ENCODE measurements at regions not wholly inside any gene's neighbourhood (a gene's known extent, or its start where the extent isn't known, plus 50 kb on each side); places are given as distances from the start of the nearest gene placed in this dataset.

DNA sequence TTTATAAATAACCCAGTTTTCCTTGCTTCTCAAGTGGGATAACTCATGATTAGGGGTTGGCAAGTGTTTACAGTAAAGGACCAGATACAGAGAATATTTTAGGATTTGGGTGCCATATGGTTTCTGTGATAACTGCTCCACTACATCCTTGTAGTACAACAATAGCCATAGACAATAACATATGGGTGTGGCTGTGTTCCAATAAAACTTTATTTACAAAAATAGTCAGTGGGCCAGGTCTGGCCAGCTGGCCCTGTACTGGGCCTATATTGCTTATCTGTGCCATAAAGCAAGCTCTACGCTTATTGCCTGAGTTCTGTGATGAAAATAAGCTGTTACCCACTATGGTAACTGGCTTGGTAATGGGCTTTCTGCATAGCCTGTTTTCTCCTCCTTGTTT, 386.5 kb upstream of the RBFOX1 start:
- no peaks in the 10 kb centered on the region for H3K4me1 ChIP-seq (ENCODE audit: control insufficient read depth in 1 of 2, low read depth in 2 of 2)
- H3K9me3 ChIP-seq = no peaks in the 10 kb centered on the region
- no peaks in the 10 kb centered on the region for H3K36me3 ChIP-seq
- TF ChIP-seq, protein P1, sequence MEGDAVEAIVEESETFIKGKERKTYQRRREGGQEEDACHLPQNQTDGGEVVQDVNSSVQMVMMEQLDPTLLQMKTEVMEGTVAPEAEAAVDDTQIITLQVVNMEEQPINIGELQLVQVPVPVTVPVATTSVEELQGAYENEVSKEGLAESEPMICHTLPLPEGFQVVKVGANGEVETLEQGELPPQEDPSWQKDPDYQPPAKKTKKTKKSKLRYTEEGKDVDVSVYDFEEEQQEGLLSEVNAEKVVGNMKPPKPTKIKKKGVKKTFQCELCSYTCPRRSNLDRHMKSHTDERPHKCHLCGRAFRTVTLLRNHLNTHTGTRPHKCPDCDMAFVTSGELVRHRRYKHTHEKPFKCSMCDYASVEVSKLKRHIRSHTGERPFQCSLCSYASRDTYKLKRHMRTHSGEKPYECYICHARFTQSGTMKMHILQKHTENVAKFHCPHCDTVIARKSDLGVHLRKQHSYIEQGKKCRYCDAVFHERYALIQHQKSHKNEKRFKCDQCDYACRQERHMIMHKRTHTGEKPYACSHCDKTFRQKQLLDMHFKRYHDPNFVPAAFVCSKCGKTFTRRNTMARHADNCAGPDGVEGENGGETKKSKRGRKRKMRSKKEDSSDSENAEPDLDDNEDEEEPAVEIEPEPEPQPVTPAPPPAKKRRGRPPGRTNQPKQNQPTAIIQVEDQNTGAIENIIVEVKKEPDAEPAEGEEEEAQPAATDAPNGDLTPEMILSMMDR (IDR thresholded peaks at IDR 0.05) = no peak
- no peaks in the 10 kb centered on the region for H3K27me3 ChIP-seq (replicated peaks; ENCODE audit: insufficient read depth)
- H3K27ac ChIP-seq = no peak overlapping the region
- DNase-seq (ENCODE audit: low spot score) (no peak), ATAC-seq (ENCODE audit: insufficient number of reproducible peaks, low FRiP score, low read depth) (no peak)
- H3K4me3 ChIP-seq = no peak overlapping the region

GRCh38 chr16:6940968-6941367, 391.7 kb upstream of the RBFOX1 start:
- H3K27me3 ChIP-seq (replicated peaks; ENCODE audit: insufficient read depth) = no peaks in the 10 kb centered on the region
- H3K4me3 ChIP-seq = no peak overlapping the region
- no peak for ATAC-seq (ENCODE audit: insufficient number of reproducible peaks, low FRiP score, low read depth)
- no peaks in the 10 kb centered on the region for H3K36me3 ChIP-seq
- no peak for DNase-seq (ENCODE audit: low spot score)
- no peaks in the 10 kb centered on the region for H3K9me3 ChIP-seq
- no peak overlapping the region for H3K27ac ChIP-seq
- TF ChIP-seq, protein P1 (IDR thresholded peaks at IDR 0.05) = no peak
- H3K4me1 ChIP-seq (ENCODE audit: control insufficient read depth in 1 of 2, low read depth in 2 of 2) = no peaks in the 10 kb centered on the region

DNA sequence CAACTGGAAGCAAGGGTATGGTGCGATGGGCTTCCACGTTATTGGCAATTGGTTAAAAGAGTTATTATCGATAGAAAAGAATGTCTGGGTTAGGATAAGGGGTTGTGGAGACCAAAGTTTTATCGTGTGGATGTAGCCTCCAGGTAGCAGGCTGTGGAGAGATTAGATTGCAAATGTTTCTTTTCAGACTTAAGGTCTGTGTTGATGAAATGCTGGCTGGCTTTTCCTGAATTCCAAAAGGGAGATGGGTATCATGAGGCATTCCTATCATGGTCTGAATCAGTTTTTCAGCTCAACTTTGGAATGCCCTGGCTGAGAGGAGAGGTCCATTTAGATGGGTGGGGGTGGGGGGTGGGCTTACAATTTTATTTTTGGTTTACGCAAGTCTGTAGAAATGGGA, 395.0 kb upstream of the RBFOX1 start:
- H3K36me3 ChIP-seq = no peaks in the 10 kb centered on the region
- TF ChIP-seq, protein P1 (IDR thresholded peaks at IDR 0.05) = no peak
- H3K27ac ChIP-seq = no peak overlapping the region
- H3K27me3 ChIP-seq (replicated peaks; ENCODE audit: insufficient read depth) = no peaks in the 10 kb centered on the region
- no peak for DNase-seq (ENCODE audit: low spot score)
- no peaks in the 10 kb centered on the region for H3K9me3 ChIP-seq
- no peak overlapping the region for H3K4me3 ChIP-seq
- ATAC-seq (ENCODE audit: insufficient number of reproducible peaks, low FRiP score, low read depth) = no peak
- no peaks in the 10 kb centered on the region for H3K4me1 ChIP-seq (ENCODE audit: control insufficient read depth in 1 of 2, low read depth in 2 of 2)

- ATAC-seq (ENCODE audit: insufficient number of reproducible peaks, low FRiP score, low read depth) = no peak
- TF ChIP-seq, protein P1 (IDR thresholded peaks at IDR 0.05) = no peak
- H3K36me3 ChIP-seq = no peaks in the 10 kb centered on the region
Measured at GRCh38 chr16:6932871-6933385, 399.7 kb upstream of the RBFOX1 start.

DNA sequence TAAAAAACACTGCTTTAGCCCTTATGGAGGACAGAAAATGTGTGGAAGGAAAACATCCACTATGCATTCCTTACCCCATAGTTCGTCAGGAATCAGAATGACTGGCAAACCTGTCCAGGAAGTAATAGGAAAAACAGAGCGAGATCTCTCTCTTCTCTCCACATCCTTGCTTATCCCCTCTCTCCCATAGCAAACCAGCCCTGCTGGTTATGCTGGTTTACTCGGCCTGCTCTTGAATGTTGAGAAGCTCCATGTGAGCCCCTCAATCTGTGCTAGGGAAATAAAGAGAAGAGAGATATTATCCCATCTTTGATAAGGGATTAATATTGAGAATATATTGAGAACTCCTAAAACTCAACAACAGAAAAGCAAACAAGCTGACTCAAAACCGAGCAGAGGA, 402.8 kb upstream of the RBFOX1 start:
- no peak overlapping the region for H3K4me3 ChIP-seq
- H3K36me3 ChIP-seq = no peaks in the 10 kb centered on the region
- no peak overlapping the region for H3K27ac ChIP-seq
- TF ChIP-seq, protein P1 (IDR thresholded peaks at IDR 0.05) = no peak
- ATAC-seq (ENCODE audit: insufficient number of reproducible peaks, low FRiP score, low read depth) = no peak
- no peaks in the 10 kb centered on the region for H3K4me1 ChIP-seq (ENCODE audit: control insufficient read depth in 1 of 2, low read depth in 2 of 2)
- no peaks in the 10 kb centered on the region for H3K9me3 ChIP-seq
- no peaks in the 10 kb centered on the region for H3K27me3 ChIP-seq (replicated peaks; ENCODE audit: insufficient read depth)
- DNase-seq (ENCODE audit: low spot score) = no peak

More at GRCh38 chr16:6932871-6933385, 399.7 kb upstream of the RBFOX1 start:
- H3K4me1 ChIP-seq (ENCODE audit: control insufficient read depth in 1 of 2, low read depth in 2 of 2) = no peaks in the 10 kb centered on the region
- H3K4me3 ChIP-seq = no peak overlapping the region
- no peaks in the 10 kb centered on the region for H3K9me3 ChIP-seq
- no peak overlapping the region for H3K27ac ChIP-seq
- DNase-seq (ENCODE audit: low spot score) = no peak
- H3K27me3 ChIP-seq (replicated peaks; ENCODE audit: insufficient read depth) = no peaks in the 10 kb centered on the region

Measured in thoracic aorta (tissue), 2 donors.